ENCODE measurements at regions not wholly inside any gene's neighbourhood (a gene's known extent, or its start where the extent isn't known, plus 50 kb on each side); places are given as distances from the start of the nearest gene placed in this dataset.

- TF ChIP-seq ZNF169 (tag by site-specific recombination; IDR thresholded peaks at IDR 0.05) (no peak), SP3 (tag by site-specific recombination; IDR thresholded peaks at IDR 0.05) (no peak), MEIS1 (CRISPR knock-in tag; IDR thresholded peaks at IDR 0.05; ENCODE audit: borderline replicate concordance) (no peak), ZNF544 (tag by site-specific recombination; IDR thresholded peaks at IDR 0.05) (no peak), ZNF16 (tag by site-specific recombination; IDR thresholded peaks at IDR 0.05; ENCODE audit: low read depth) (no peak)
- TF ChIP-seq, protein P1, sequence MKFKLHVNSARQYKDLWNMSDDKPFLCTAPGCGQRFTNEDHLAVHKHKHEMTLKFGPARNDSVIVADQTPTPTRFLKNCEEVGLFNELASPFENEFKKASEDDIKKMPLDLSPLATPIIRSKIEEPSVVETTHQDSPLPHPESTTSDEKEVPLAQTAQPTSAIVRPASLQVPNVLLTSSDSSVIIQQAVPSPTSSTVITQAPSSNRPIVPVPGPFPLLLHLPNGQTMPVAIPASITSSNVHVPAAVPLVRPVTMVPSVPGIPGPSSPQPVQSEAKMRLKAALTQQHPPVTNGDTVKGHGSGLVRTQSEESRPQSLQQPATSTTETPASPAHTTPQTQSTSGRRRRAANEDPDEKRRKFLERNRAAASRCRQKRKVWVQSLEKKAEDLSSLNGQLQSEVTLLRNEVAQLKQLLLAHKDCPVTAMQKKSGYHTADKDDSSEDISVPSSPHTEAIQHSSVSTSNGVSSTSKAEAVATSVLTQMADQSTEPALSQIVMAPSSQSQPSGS (tag by site-specific recombination; IDR thresholded peaks at IDR 0.05; ENCODE audit: low read depth) = no peak
- TF ChIP-seq, protein P2, sequence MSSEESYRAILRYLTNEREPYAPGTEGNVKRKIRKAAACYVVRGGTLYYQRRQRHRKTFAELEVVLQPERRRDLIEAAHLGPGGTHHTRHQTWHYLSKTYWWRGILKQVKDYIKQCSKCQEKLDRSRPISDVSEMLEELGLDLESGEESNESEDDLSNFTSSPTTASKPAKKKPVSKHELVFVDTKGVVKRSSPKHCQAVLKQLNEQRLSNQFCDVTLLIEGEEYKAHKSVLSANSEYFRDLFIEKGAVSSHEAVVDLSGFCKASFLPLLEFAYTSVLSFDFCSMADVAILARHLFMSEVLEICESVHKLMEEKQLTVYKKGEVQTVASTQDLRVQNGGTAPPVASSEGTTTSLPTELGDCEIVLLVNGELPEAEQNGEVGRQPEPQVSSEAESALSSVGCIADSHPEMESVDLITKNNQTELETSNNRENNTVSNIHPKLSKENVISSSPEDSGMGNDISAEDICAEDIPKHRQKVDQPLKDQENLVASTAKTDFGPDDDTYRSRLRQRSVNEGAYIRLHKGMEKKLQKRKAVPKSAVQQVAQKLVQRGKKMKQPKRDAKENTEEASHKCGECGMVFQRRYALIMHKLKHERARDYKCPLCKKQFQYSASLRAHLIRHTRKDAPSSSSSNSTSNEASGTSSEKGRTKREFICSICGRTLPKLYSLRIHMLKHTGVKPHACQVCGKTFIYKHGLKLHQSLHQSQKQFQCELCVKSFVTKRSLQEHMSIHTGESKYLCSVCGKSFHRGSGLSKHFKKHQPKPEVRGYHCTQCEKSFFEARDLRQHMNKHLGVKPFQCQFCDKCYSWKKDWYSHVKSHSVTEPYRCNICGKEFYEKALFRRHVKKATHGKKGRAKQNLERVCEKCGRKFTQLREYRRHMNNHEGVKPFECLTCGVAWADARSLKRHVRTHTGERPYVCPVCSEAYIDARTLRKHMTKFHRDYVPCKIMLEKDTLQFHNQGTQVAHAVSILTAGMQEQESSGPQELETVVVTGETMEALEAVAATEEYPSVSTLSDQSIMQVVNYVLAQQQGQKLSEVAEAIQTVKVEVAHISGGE (tag by site-specific recombination; conservative IDR thresholded peaks at IDR 0.05; ENCODE audit: low read depth) = no peak
Measured at GRCh38 chr9:29945012-29945411, 2371.7 kb upstream of the C9orf72 start.

Data from HEK293 (cell line).